CD4-positive, alpha-beta memory T cell (primary cell): ENCODE measurements at regions not wholly inside any gene's neighbourhood (a gene's known extent, or its start where the extent isn't known, plus 50 kb on each side); places are given as distances from the start of the nearest gene placed in this dataset.
A peak's percentile ranks its signal among the peaks of the same experiment; 100 is the strongest.

Source experiments
- CTCF ChIA-PET: fragments of 350-600 bp; sonication (Branson Sonifier 250); formaldehyde crosslinking; loops from one replicate; lab custom pipeline; 2021; ENCODE audit warnings: inconsistent platforms; ENCODE audit not compliant: partially characterized antibody; lab: Charles Lee
- POLR2A ChIA-PET: fragments of 350-600 bp; sonication (Branson Sonifier 250); formaldehyde crosslinking; loops from one replicate; lab custom pipeline; 2021; ENCODE audit not compliant: partially characterized antibody; lab: Charles Lee
- DNase-seq, 5 donors: peaks; one replicate each; pipeline versions ENCODE4 v3.0.0 to v3.0.0-alpha.2; 2020 to 2022; ENCODE audit warnings: mixed read lengths in 1 of 5
- H3K27ac ChIP-seq: one replicate; pipeline ENCODE4 v1.7.0; 2013; ENCODE audit warnings: low read depth, low read length
- H3K27me3 ChIP-seq: 2 replicates; pipeline ENCODE4 v1.7.0; 2013; ENCODE audit warnings: mild to moderate bottlenecking, low read length, moderate library complexity; ENCODE audit not compliant: insufficient read depth
- H3K36me3 ChIP-seq: 2 replicates; pipeline ENCODE4 v1.7.0; 2013; ENCODE audit warnings: mild to moderate bottlenecking, low read length, moderate library complexity; ENCODE audit not compliant: insufficient read depth
- H3K4me1 ChIP-seq: 2 replicates; pipeline ENCODE4 v1.7.0; 2013; ENCODE audit warnings: mild to moderate bottlenecking, low read length, moderate library complexity; ENCODE audit not compliant: insufficient read depth
- H3K4me3 ChIP-seq, 2 donors: one replicate each; pipeline ENCODE4 v1.7.0; 2013; ENCODE audit warnings: low read length in 2 of 2, mild to moderate bottlenecking in 1 of 2
- H3K9me3 ChIP-seq, 2 donors: one replicate each; pipeline ENCODE4 v1.7.0; 2013; ENCODE audit warnings: low read length in 2 of 2, control low read depth in 1 of 2; ENCODE audit not compliant: control insufficient read depth in 1 of 2
- H3K27ac Mint-ChIP-seq, 7 donors: one replicate each; pipeline ENCODE4 v1.8.0; 2020 to 2021; ENCODE audit warnings: mixed read lengths in 7 of 7, mild to moderate bottlenecking in 6 of 7, inconsistent platforms in 3 of 7, moderate library complexity in 3 of 7
- H3K27me3 Mint-ChIP-seq, 2 donors: one replicate each; pipeline ENCODE4 v1.8.0; 2020 to 2021; ENCODE audit warnings: mixed read lengths in 2 of 2
- H3K36me3 Mint-ChIP-seq, 2 donors: one replicate each; pipeline ENCODE4 v1.8.0; 2020 to 2021; ENCODE audit warnings: mixed read lengths in 2 of 2, inconsistent platforms in 1 of 2, mild to moderate bottlenecking in 1 of 2
- H3K4me1 Mint-ChIP-seq, 4 donors: one replicate each; pipeline ENCODE4 v1.8.0; 2020 to 2021; ENCODE audit warnings: mixed read lengths in 4 of 4, mild to moderate bottlenecking in 1 of 4
- H3K4me3 Mint-ChIP-seq, 8 donors: one replicate each; pipeline ENCODE4 v1.8.0; 2020 to 2021; ENCODE audit warnings: mixed read lengths in 8 of 8, mild to moderate bottlenecking in 7 of 8, moderate library complexity in 6 of 8, inconsistent platforms in 3 of 8
- H3K9me3 Mint-ChIP-seq, 8 donors: one replicate each; pipeline ENCODE4 v1.8.0; 2020 to 2021; ENCODE audit warnings: mixed read lengths in 8 of 8, mild to moderate bottlenecking in 5 of 8, inconsistent platforms in 3 of 8, moderate library complexity in 1 of 8
- intact Hi-C: fragments of 100-400 bp; cut with micrococcal nuclease; formaldehyde crosslinking; loops from one replicate; pipeline ENCODE4 v1.15.1; 2023

DNA sequence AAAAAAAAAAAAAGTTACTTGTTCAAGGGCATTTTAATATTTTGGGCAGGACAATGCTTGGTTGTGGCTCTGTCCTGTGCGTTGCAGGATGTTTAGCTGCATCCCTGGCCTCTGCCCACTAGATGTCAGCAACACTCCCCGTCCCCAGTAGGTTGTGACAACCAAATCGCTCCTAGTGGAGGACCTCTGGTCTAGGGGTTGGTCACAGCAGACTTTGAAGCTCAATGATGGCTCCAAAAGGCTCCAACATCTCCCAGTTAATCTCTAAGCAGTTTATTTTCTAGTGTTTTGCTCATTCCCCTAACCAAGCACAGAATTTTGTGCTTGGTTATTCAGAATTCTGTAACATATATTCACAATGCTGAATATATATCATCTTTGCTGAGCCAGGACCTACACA, 67.0 kb downstream of the CHRNA1 start:
- Histone ChIP-seq H3K4me3 (no peak overlapping the region), H3K27ac (no peak overlapping the region), H3K27me3 (no peaks in the 10 kb centered on the region), H3K9me3 (no peaks in the 10 kb centered on the region), H3K4me1 (no peaks in the 10 kb centered on the region), H3K36me3 (no peaks in the 10 kb centered on the region)
- H3K4me1 Mint-ChIP-seq: peaks cover 0 to 5% (median 4%) of the 10 kb centered on the region in 4 donors
- CTCF ChIA-PET: interaction anchor here (0.6 to 12.1 kb wide), 52 partner anchors 8 to 1401 kb away, joined by 3 to 153 read pairs (median 4); partner anchors contain the start of gene WIPF1
- peaks cover 0 to 1% (median 0%) of the 10 kb centered on the region in 8 donors for H3K9me3 Mint-ChIP-seq
- H3K27me3 Mint-ChIP-seq: peaks cover 3 to 4% of the 10 kb centered on the region in 2 donors
- intact Hi-C loops: loop anchor here (1.0 kb wide), 1 partner anchor 288 kb away; no protein-coding TSS in a partner anchor
- peak; percentile 44 to 57 (median 54) for DNase-seq
- no peak overlapping the region for H3K27ac Mint-ChIP-seq
- no peak overlapping the region for H3K4me3 Mint-ChIP-seq
- no peaks in the 10 kb centered on the region for H3K36me3 Mint-ChIP-seq
- POLR2A ChIA-PET: interaction anchor here (0.6 to 1.3 kb wide), 4 partner anchors 8 to 123 kb away, joined by 3 to 4 read pairs (median 3); no protein-coding TSS in a partner anchor

DNA sequence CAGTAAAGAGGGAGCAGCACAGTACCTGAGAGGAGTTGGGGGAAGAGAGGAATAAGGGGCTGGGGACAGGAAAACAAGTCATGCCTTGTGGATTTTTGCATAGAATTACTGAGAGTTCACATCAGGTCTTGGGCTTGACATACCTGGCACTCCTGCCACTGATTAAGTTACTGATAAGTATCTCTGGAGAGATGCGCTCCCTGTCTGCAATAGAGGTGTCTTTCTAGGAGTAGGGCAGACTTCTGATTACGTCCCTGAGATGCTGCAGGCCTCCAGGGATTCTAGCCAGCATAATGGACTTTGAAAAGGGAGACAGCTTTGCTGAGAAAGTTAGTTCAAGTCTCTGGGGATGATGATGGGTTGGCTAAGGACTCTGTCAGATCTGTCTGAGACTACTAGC, 69.4 kb downstream of the CHRNA1 start:
- H3K27me3 Mint-ChIP-seq: peaks cover 3 to 5% of the 10 kb centered on the region in 2 donors
- intact Hi-C loops: no loop called here
- no peak overlapping the region for H3K27ac Mint-ChIP-seq
- no peak overlapping the region for H3K4me3 ChIP-seq
- H3K27ac ChIP-seq: no peak overlapping the region
- H3K4me1 Mint-ChIP-seq: peaks cover 0 to 5% (median 3%) of the 10 kb centered on the region in 4 donors
- H3K4me1 ChIP-seq: no peaks in the 10 kb centered on the region
- no peaks in the 10 kb centered on the region for H3K36me3 Mint-ChIP-seq
- DNase-seq: no peak
- H3K9me3 ChIP-seq: no peaks in the 10 kb centered on the region
- ChIA-PET POLR2A (no interaction called here), CTCF (interaction anchor here (0.5 to 12.1 kb wide), 24 partner anchors 7 to 1485 kb away, joined by 3 to 153 read pairs (median 4); no protein-coding TSS in a partner anchor)
- no peak overlapping the region for H3K4me3 Mint-ChIP-seq
- no peaks in the 10 kb centered on the region for H3K36me3 ChIP-seq
- peaks cover 0 to 1% (median 0%) of the 10 kb centered on the region in 8 donors for H3K9me3 Mint-ChIP-seq
- H3K27me3 ChIP-seq: no peaks in the 10 kb centered on the region

DNA sequence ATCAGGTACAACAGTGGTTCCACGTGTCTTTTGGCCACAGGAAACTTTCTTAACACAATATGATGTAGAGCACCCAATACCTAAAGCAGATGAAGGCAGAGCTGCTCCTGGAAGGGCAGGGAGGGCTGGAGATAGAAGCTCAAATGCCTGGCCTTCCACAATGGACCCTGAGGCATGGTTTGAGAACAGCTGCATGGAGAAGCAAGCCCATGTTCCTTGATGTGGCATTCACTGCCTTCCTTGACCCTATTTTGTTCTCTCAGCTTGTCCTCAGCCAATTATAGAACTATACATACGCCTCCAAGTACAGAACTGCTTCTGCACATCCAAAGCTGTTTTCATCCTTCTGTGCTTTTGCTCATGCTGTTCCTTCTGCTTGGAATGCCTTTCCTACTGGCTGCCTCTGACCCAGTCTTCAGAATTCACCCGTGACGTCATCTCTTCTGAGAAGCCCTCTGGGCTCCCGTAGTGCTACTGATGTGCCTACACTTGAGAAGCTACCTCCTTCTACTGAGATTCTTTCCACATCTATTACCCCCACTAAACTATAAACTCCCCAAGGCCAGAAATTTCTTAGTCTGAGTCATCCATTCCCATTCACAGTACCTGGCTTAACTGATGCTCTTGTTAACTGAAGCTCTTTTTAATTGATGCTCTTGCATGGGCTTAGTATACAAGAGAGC, 69.9 kb downstream of the CHRNA1 start:
- CTCF ChIA-PET: interaction anchor here (0.5 to 12.1 kb wide), 16 partner anchors 6 to 1484 kb away, joined by 3 to 153 read pairs (median 4); no protein-coding TSS in a partner anchor
- Mint-ChIP-seq H3K4me1 (peaks cover 0 to 5% (median 3%) of the 10 kb centered on the region in 4 donors), H3K4me3 (no peak overlapping the region), H3K9me3 (peaks cover 0 to 1% (median 0%) of the 10 kb centered on the region in 8 donors), H3K27me3 (peaks cover 3 to 5% of the 10 kb centered on the region in 2 donors), H3K36me3 (no peaks in the 10 kb centered on the region), H3K27ac (no peak overlapping the region)
- Histone ChIP-seq H3K4me1 (no peaks in the 10 kb centered on the region), H3K4me3 (no peak overlapping the region), H3K27ac (no peak overlapping the region), H3K27me3 (no peaks in the 10 kb centered on the region), H3K36me3 (no peaks in the 10 kb centered on the region), H3K9me3 (no peaks in the 10 kb centered on the region)
- POLR2A ChIA-PET: no interaction called here
- intact Hi-C loops: no loop called here
- no peak for DNase-seq

DNA sequence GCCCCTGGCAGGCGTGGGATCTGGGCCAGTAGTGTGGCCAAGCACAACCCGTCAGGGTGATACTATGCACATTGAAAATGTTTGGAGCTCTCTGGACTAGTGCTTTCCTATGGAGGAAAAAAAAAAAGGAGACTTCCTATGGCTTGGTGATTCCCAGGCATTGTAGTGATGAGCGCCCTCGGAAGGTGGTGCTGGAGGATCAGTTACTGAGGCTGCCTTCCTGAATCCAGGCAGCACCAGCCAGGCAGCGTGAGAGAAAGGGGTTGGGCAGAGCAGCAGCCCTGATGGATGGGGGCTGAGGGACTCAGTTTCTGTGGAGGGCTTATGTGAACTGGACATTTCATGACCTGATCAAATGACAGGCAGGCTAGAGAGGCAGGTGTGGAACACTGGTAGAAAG, 70.9 kb downstream of the CHRNA1 start:
- H3K4me1 Mint-ChIP-seq: peaks cover 0 to 5% (median 3%) of the 10 kb centered on the region in 4 donors
- no peak for DNase-seq
- CTCF ChIA-PET: interaction anchor here (0.6 to 7.8 kb wide), 5 partner anchors 16 to 230 kb away, joined by 3 to 32 read pairs (median 3); no protein-coding TSS in a partner anchor
- H3K27me3 ChIP-seq: no peaks in the 10 kb centered on the region
- H3K36me3 ChIP-seq: no peaks in the 10 kb centered on the region
- POLR2A ChIA-PET: interaction anchor here (0.6 to 0.9 kb wide), 2 partner anchors 13 to 95 kb away, joined by 3 to 4 read pairs; no protein-coding TSS in a partner anchor
- peak overlapping the region in 1 of 7 donors; percentile 55 for H3K27ac Mint-ChIP-seq
- no peaks in the 10 kb centered on the region for H3K9me3 ChIP-seq
- no peak overlapping the region for H3K4me3 ChIP-seq
- peaks cover 3 to 5% of the 10 kb centered on the region in 2 donors for H3K27me3 Mint-ChIP-seq
- intact Hi-C loops: no loop called here
- peaks cover 0 to 1% (median 0%) of the 10 kb centered on the region in 8 donors for H3K9me3 Mint-ChIP-seq
- peaks cover under 1% of the 10 kb centered on the region for H3K4me1 ChIP-seq
- no peak overlapping the region for H3K27ac ChIP-seq
- H3K36me3 Mint-ChIP-seq: no peaks in the 10 kb centered on the region
- no peak overlapping the region for H3K4me3 Mint-ChIP-seq

DNA sequence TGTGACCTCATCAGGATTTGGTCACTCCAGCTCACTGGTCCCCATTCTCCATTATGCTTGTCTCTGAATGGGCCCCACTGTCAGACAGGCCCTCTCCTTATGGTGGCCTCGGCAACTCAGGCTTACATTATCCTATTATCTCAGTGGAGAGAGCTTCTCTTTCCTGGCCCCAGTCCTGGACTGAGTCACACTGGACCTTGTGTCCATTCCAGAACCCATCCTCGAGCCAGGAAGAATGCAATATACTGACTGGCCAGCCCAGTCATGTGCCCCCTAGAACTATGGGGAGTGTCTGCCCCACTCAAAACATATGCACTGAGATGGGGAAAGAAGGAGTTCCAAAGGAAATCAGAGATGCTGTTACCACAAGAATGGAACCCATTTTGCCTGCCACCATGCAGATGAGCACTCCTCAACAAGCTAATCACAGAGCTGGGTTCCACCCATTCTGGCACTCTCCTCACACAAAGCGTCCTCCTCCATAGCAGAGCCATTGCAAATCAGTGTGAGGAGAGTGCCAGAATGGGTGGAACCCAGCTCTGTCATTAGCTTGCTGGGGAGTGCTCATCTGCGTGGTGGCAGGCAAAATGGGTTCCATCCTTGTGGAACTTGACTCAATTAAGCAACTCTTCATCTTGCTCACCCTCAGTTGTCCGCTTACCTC, 71.9 kb downstream of the CHRNA1 start:
- Mint-ChIP-seq H3K9me3 (peaks cover 0 to 1% (median 0%) of the 10 kb centered on the region in 8 donors), H3K36me3 (no peaks in the 10 kb centered on the region), H3K27me3 (peaks cover 3 to 5% of the 10 kb centered on the region in 2 donors), H3K4me3 (no peak overlapping the region), H3K4me1 (peaks cover 7 to 11% (median 7%) of the 10 kb centered on the region in 4 donors), H3K27ac (no peak overlapping the region)
- CTCF ChIA-PET: interaction anchor here (0.6 to 7.8 kb wide), 8 partner anchors 8 to 362 kb away, joined by 3 to 32 read pairs (median 3); no protein-coding TSS in a partner anchor
- intact Hi-C loops: no loop called here
- no peaks in the 10 kb centered on the region for H3K36me3 ChIP-seq
- peaks cover 7% of the 10 kb centered on the region for H3K4me1 ChIP-seq
- no peaks in the 10 kb centered on the region for H3K27me3 ChIP-seq
- no peaks in the 10 kb centered on the region for H3K9me3 ChIP-seq
- no peak overlapping the region for H3K4me3 ChIP-seq
- no peak for DNase-seq
- H3K27ac ChIP-seq: no peak overlapping the region
- POLR2A ChIA-PET: no interaction called here

DNA sequence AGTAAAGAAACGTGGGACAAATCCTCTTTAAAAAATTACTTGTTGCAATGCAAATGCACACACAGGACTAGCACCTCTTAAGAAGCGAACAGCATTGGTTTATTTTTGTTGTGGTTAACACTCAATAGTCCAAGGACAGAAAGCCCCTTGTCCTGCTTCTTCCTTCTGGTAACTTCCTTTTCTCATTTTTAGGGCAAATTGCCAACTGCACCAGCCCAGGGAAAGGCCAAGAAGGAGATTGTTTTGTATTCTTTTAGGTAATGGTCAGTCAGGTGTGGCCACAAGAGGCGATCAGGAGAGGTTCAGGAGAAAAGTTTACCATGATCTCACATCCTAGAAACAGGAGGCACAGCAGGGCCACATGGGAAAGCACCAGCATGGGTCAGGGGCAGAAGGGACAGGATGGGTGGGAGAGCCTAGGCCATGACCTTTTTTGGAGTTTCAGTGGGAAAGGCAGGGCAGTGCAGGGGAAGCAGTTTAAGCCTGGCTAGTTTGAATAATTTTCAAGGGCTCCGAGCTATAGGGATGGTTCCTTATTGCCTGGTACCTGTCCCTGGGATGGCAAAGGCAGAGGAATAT, 73.0 kb downstream of the CHRNA1 start:
- H3K27me3 Mint-ChIP-seq: peaks cover 0 to 5% of the 10 kb centered on the region in 2 donors
- H3K27me3 ChIP-seq: no peaks in the 10 kb centered on the region
- DNase-seq: no peak
- intact Hi-C loops: no loop called here
- H3K9me3 Mint-ChIP-seq: no peaks in the 10 kb centered on the region
- POLR2A ChIA-PET: no interaction called here
- H3K4me1 Mint-ChIP-seq: peaks cover 3 to 10% (median 7%) of the 10 kb centered on the region in 4 donors
- H3K4me3 ChIP-seq: no peak overlapping the region
- H3K36me3 ChIP-seq: no peaks in the 10 kb centered on the region
- peak overlapping the region in 1 of 7 donors; percentile 71 for H3K27ac Mint-ChIP-seq
- no peaks in the 10 kb centered on the region for H3K9me3 ChIP-seq
- CTCF ChIA-PET: interaction anchor here (1.0 to 5.7 kb wide), 6 partner anchors 9 to 228 kb away, joined by 3 to 71 read pairs (median 6); no protein-coding TSS in a partner anchor
- no peak overlapping the region for H3K4me3 Mint-ChIP-seq
- H3K36me3 Mint-ChIP-seq: no peaks in the 10 kb centered on the region
- no peak overlapping the region for H3K27ac ChIP-seq
- H3K4me1 ChIP-seq: peaks cover 7% of the 10 kb centered on the region
